ENCODE measurements at regions not wholly inside any gene's neighbourhood (a gene's known extent, or its start where the extent isn't known, plus 50 kb on each side); places are given as distances from the start of the nearest gene placed in this dataset.

DNA sequence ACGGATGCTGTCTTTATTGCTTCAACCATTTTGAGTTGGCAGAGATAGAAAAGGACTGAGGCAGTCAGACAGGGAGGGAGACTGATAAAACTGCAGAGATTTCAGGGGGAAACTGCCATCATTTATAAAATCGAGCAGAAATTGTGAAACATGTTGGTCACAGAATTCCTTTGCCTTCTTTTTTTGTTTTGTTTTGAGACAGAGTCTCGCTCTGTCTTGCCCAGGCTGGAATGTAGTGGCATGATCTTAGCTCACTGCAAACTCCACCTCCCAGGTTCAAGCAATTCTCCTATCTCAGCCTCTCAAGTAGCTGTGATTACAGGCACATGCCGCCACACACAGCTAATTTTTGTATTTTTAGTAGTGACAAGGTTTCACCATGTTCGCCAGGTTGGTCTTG lies 273.7 kb upstream of the USP9Y start:
- TF ChIP-seq, protein P1, sequence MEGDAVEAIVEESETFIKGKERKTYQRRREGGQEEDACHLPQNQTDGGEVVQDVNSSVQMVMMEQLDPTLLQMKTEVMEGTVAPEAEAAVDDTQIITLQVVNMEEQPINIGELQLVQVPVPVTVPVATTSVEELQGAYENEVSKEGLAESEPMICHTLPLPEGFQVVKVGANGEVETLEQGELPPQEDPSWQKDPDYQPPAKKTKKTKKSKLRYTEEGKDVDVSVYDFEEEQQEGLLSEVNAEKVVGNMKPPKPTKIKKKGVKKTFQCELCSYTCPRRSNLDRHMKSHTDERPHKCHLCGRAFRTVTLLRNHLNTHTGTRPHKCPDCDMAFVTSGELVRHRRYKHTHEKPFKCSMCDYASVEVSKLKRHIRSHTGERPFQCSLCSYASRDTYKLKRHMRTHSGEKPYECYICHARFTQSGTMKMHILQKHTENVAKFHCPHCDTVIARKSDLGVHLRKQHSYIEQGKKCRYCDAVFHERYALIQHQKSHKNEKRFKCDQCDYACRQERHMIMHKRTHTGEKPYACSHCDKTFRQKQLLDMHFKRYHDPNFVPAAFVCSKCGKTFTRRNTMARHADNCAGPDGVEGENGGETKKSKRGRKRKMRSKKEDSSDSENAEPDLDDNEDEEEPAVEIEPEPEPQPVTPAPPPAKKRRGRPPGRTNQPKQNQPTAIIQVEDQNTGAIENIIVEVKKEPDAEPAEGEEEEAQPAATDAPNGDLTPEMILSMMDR (IDR thresholded peaks at IDR 0.05; ENCODE audit: poor library complexity, severe bottlenecking) = no peak
- TF ChIP-seq TAF1 (IDR thresholded peaks at IDR 0.05; ENCODE audit: low read depth) = no peak
- TF ChIP-seq POLR2AphosphoS5 (IDR thresholded peaks at IDR 0.05) = no peak
- TF ChIP-seq EZH2 (IDR thresholded peaks at IDR 0.05; ENCODE audit: borderline replicate concordance, insufficient read depth, low read length, poor library complexity, severe bottlenecking) = no peak
- TF ChIP-seq EP300 (conservative IDR thresholded peaks at IDR 0.05; ENCODE audit: poor library complexity, severe bottlenecking) = no peak
- TF ChIP-seq RAD21 (conservative IDR thresholded peaks at IDR 0.05) = no peak
